PC-9 (cell line): ENCODE measurements at regions not wholly inside any gene's neighbourhood (a gene's known extent, or its start where the extent isn't known, plus 50 kb on each side); places are given as distances from the start of the nearest gene placed in this dataset.

ENCODE experiments used
- EZH2 ChIP-seq: fragments of 200-600 bp; sonication (generic); IDR thresholded peaks from 2 replicates; pipeline ENCODE4 v1.8.0; 2017; ENCODE audit warnings: antibody characterized with exemption, low read depth
- TF ChIP-seq, protein P1 (sequence below): fragments of 200-600 bp; sonication (generic); conservative IDR thresholded peaks from 2 replicates; pipeline ENCODE4 v1.6.1; 2017; ENCODE audit warnings: mixed run types, antibody characterized with exemption, mild to moderate bottlenecking, moderate library complexity

DNA sequence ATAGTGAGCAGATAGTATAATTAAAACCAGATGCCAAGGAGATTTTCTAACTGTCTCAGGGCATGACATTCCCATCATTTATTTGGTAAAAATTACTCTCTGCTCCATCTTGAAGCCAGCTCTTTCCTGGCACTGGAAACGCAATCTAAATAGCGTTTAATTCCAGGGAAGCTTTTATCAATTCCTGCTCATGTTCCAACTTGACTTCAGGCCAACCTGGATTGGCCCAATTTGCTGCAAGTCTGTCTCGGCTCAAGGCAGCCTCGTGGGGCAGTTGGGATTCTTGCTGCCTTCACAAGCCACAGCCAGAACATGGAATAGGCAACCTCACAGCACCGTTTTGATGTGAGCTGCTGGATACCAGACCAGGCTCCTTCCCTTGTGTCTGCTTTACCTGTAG, 1255.9 kb downstream of the TBC1D22A start:
- TF ChIP-seq, protein P1, sequence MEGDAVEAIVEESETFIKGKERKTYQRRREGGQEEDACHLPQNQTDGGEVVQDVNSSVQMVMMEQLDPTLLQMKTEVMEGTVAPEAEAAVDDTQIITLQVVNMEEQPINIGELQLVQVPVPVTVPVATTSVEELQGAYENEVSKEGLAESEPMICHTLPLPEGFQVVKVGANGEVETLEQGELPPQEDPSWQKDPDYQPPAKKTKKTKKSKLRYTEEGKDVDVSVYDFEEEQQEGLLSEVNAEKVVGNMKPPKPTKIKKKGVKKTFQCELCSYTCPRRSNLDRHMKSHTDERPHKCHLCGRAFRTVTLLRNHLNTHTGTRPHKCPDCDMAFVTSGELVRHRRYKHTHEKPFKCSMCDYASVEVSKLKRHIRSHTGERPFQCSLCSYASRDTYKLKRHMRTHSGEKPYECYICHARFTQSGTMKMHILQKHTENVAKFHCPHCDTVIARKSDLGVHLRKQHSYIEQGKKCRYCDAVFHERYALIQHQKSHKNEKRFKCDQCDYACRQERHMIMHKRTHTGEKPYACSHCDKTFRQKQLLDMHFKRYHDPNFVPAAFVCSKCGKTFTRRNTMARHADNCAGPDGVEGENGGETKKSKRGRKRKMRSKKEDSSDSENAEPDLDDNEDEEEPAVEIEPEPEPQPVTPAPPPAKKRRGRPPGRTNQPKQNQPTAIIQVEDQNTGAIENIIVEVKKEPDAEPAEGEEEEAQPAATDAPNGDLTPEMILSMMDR = no peak
- TF ChIP-seq EZH2 = no peak
